HCT116 (cell line): ENCODE measurements at regions not wholly inside any gene's neighbourhood (a gene's known extent, or its start where the extent isn't known, plus 50 kb on each side); places are given as distances from the start of the nearest gene placed in this dataset.

Source experiments
- ATAC-seq: fragments of 200-7000 bp; cut with Tn5 transposase; 2 replicates; pipeline ENCODE4 v1.9.1; 2020; ENCODE audit warnings: mild to moderate bottlenecking, moderate library complexity
- BruUV-seq: library from RNA; stranded (reverse); fragments of 400-500 nt; replicated peaks from 2 replicates; lab custom pipeline; 2021; lab: Mats Ljungman, UMichigan
- CTCF ChIA-PET: fragments of 300-600 bp; sonication (Branson Sonifier 250); formaldehyde crosslinking; loops from one replicate; lab custom pipeline; 2021; ENCODE audit warnings: antibody characterized with exemption; lab: Charles Lee
- POLR2A ChIA-PET: fragments of 300-600, 350-600 bp; sonication (Branson Sonifier 250); formaldehyde crosslinking; loops from one replicate; lab custom pipeline; 2021; ENCODE audit warnings: antibody characterized with exemption; lab: Charles Lee
- RAD21 ChIA-PET, 2 experiments: fragments of 300-600 bp; sonication (Branson Sonifier 250); formaldehyde crosslinking; loops; one replicate each; lab custom pipeline; 2023; ENCODE audit warnings: low total read pairs in 2 of 2; ENCODE audit not compliant: uncharacterized antibody in 2 of 2, unreplicated experiment in 2 of 2, low non-redundant PET in 1 of 2; lab: Charles Lee
- DNase-seq: peaks from one replicate; pipeline ENCODE4 v3.0.0-alpha.2; 2010; ENCODE audit warnings: low read depth, low spot score
- H2AFZ ChIP-seq: fragments of 200-600 bp; shearing (Covaris generic), sonication (generic); 2 replicates; pipeline ENCODE4 v1.6.1; 2017; ENCODE audit warnings: low read depth, mixed run types, mixed read lengths, antibody characterized with exemption, low read length; ENCODE audit not compliant: poor library complexity, severe bottlenecking
- H3K27ac ChIP-seq: 2 replicates; pipeline ENCODE4 v1.5.1; 2012; ENCODE audit warnings: low read depth, low read length
- H3K27me3 ChIP-seq: fragments of 200-600 bp; sonication (generic); 2 replicates; pipeline ENCODE4 v1.6.1; 2016; ENCODE audit warnings: mixed run types, low read length, mixed read lengths; ENCODE audit not compliant: insufficient read depth
- H3K36me3 ChIP-seq, 2 experiments: fragments of 200-500 bp in 1 of 2; fragments of 200-600 bp in 1 of 2; sonication (Bioruptor generic) in 1 of 2; sonication (generic) in 1 of 2; 2 replicates each; pipeline versions ENCODE4 v1.5.1 to v1.6.1; 2014 to 2016; ENCODE audit warnings: low read length in 2 of 2, inconsistent platforms in 1 of 2, mixed read lengths in 1 of 2, mixed run types in 1 of 2; ENCODE audit not compliant: insufficient read depth in 2 of 2, control insufficient read depth in 1 of 2
- H3K4me1 ChIP-seq, 2 experiments: fragments of 200-600 bp in 1 of 2; sonication (generic) in 1 of 2; 2 replicates each; pipeline versions ENCODE4 v1.5.1 to v1.6.1; 2012 to 2017; ENCODE audit warnings: low read length in 2 of 2, inconsistent platforms in 1 of 2, mild to moderate bottlenecking in 1 of 2, mixed read lengths in 1 of 2, mixed run types in 1 of 2, moderate library complexity in 1 of 2; ENCODE audit not compliant: insufficient read depth in 2 of 2, control insufficient read depth in 1 of 2
- H3K4me2 ChIP-seq: fragments of 200-600 bp; sonication (generic); 2 replicates; pipeline ENCODE4 v1.6.1; 2017; ENCODE audit warnings: mixed run types, low read length, mixed read lengths
- H3K4me3 ChIP-seq, 2 experiments: fragments of 200-600 bp in 1 of 2; sonication (generic) in 1 of 2; replicated peaks in 1 of 2; 2 replicates each; pipeline ENCODE4 v1.5.1; 2011 to 2016; ENCODE audit warnings: low read length in 2 of 2, control low read depth in 1 of 2, low read depth in 1 of 2, mild to moderate bottlenecking in 1 of 2, mixed read lengths in 1 of 2, mixed run types in 1 of 2
- H3K79me2 ChIP-seq: fragments of 200-600 bp; sonication (generic); 2 replicates; pipeline ENCODE4 v1.6.1; 2017; ENCODE audit warnings: mild to moderate bottlenecking, mixed run types, low read length, moderate library complexity, mixed read lengths; ENCODE audit not compliant: insufficient read depth
- H3K9ac ChIP-seq: fragments of 200-600 bp; sonication (generic); 2 replicates; pipeline ENCODE4 v1.6.1; 2016; ENCODE audit warnings: low read length, mixed read lengths
- H3K9me2 ChIP-seq: fragments of 200-600 bp; sonication (generic), shearing (Covaris generic); 2 replicates; pipeline ENCODE4 v1.6.1; 2017; ENCODE audit warnings: mixed run types, mild to moderate bottlenecking, moderate library complexity; ENCODE audit not compliant: insufficient read depth
- H3K9me3 ChIP-seq, 2 experiments: fragments of 200-500 bp in 1 of 2; fragments of 200-600 bp in 1 of 2; sonication (Bioruptor generic) in 1 of 2; sonication (generic) in 1 of 2; 2 replicates each; pipeline ENCODE4 v1.6.1; 2014 to 2017; ENCODE audit warnings: low read length in 2 of 2, mixed read lengths in 2 of 2, inconsistent platforms in 1 of 2, low read depth in 1 of 2, mild to moderate bottlenecking in 1 of 2, mixed run types in 1 of 2, moderate library complexity in 1 of 2; ENCODE audit not compliant: control insufficient read depth in 1 of 2, insufficient read depth in 1 of 2
- H4K20me1 ChIP-seq: fragments of 200-600 bp; sonication (generic), shearing (Covaris generic); 2 replicates; pipeline ENCODE4 v1.6.1; 2017; ENCODE audit warnings: mixed run types, mild to moderate bottlenecking, moderate library complexity; ENCODE audit not compliant: insufficient read depth
- ATF3 ChIP-seq: IDR thresholded peaks from 2 replicates; pipeline ENCODE4 v1.6.1; 2012
- CBX3 ChIP-seq: IDR thresholded peaks from 2 replicates; pipeline ENCODE4 v1.6.1; 2012; ENCODE audit warnings: low read depth
- EGR1 ChIP-seq: IDR thresholded peaks from 2 replicates; pipeline ENCODE4 v1.6.1; 2012; ENCODE audit warnings: low read depth
- ELF1 ChIP-seq: IDR thresholded peaks from 2 replicates; pipeline ENCODE4 v1.6.1; 2012; ENCODE audit warnings: low read depth, borderline replicate concordance
- EZH2 ChIP-seq: fragments of 200-600 bp; sonication (generic); IDR thresholded peaks from 2 replicates; pipeline ENCODE4 v1.6.1; 2017; ENCODE audit warnings: antibody characterized with exemption, mixed run types
- EZH2phosphoT487 ChIP-seq: fragments of 200-600 bp; IDR thresholded peaks from 2 replicates; pipeline ENCODE4 v1.6.1; 2018; ENCODE audit warnings: antibody characterized with exemption, borderline replicate concordance
- FOSL1 ChIP-seq: IDR thresholded peaks from 2 replicates; pipeline ENCODE4 v1.6.1; 2012; ENCODE audit warnings: low read depth
- MAX ChIP-seq: IDR thresholded peaks from 2 replicates; pipeline ENCODE4 v1.6.1; 2012
- RAD21 ChIP-seq: IDR thresholded peaks from 2 replicates; pipeline ENCODE4 v1.6.1; 2012; ENCODE audit warnings: low read depth, mild to moderate bottlenecking
- REST ChIP-seq: IDR thresholded peaks from 2 replicates; pipeline ENCODE4 v1.6.1; 2012; ENCODE audit warnings: low read depth
- SIN3A ChIP-seq: IDR thresholded peaks from 2 replicates; pipeline ENCODE4 v1.6.1; 2012; ENCODE audit warnings: low read depth
- SP1 ChIP-seq: IDR thresholded peaks from 2 replicates; pipeline ENCODE4 v1.6.1; 2012; ENCODE audit warnings: low read depth
- SRF ChIP-seq: IDR thresholded peaks from 2 replicates; pipeline ENCODE4 v1.6.1; 2012; ENCODE audit warnings: low read depth
- YY1 ChIP-seq: IDR thresholded peaks from 2 replicates; pipeline ENCODE4 v1.6.1; 2011; ENCODE audit warnings: low read length, low read depth, moderate library complexity, mild to moderate bottlenecking; ENCODE audit not compliant: insufficient replicate concordance; ENCODE audit errors: extremely low read depth
- ZFX ChIP-seq: fragments of 450-650 bp; IDR thresholded peaks from 2 replicates; pipeline ENCODE4 v1.6.1; 2017
- ZNF274 ChIP-seq: fragments of 200-500 bp; sonication (Bioruptor generic); IDR thresholded peaks from 2 replicates; pipeline ENCODE4 v1.6.1; 2014; ENCODE audit warnings: mild to moderate bottlenecking, low read depth, low read length, inconsistent platforms
- intact Hi-C: fragments of 100-400 bp; cut with micrococcal nuclease; formaldehyde crosslinking; loops from 2 replicates; pipeline ENCODE4 v1.10.0; 2022

GRCh38 chr2:14011190-14011589 is 621.3 kb upstream of the LRATD1 start:
- CTCF ChIA-PET: no interaction called here
- ATAC-seq: no peak
- Histone ChIP-seq H3K36me3 (no peaks in the 10 kb centered on the region), H4K20me1 (no peaks in the 10 kb centered on the region), H2AFZ (no peak overlapping the region), H3K27me3 (no peaks in the 10 kb centered on the region), H3K4me2 (no peak overlapping the region)
- no peak for DNase-seq
- BruUV-seq: no TSS peak
- TF ChIP-seq SIN3A (no peak), EGR1 (no peak), EZH2phosphoT487 (no peak), ATF3 (no peak), ZNF274 (no peak), ELF1 (no peak), MAX (no peak), SP1 (no peak), SRF (no peak), ZFX (no peak), YY1 (no peak), EZH2 (no peak)
- TF ChIP-seq, all 23 proteins: peak for 0
- H3K27ac ChIP-seq: no peak overlapping the region
- H3K9ac ChIP-seq: no peak overlapping the region
- ChIA-PET RAD21 (no interaction called here), POLR2A (no interaction called here)
- H3K9me2 ChIP-seq: no peaks in the 10 kb centered on the region
- no peak overlapping the region for H3K4me3 ChIP-seq
- no peaks in the 10 kb centered on the region for H3K79me2 ChIP-seq
- H3K4me1 ChIP-seq: no peaks in the 10 kb centered on the region
- peaks cover under 1 to 9% of the 10 kb centered on the region in 2 experiments; a peak in 2 of 4 replicates for H3K9me3 ChIP-seq
- intact Hi-C loops: no loop called here

GRCh38 chr2:14015113-14015630 is 617.3 kb upstream of the LRATD1 start:
- intact Hi-C loops: no loop called here
- no peak overlapping the region for H3K27ac ChIP-seq
- H3K27me3 ChIP-seq: no peaks in the 10 kb centered on the region
- POLR2A ChIA-PET: no interaction called here
- no peak for DNase-seq
- no peak overlapping the region for H3K9ac ChIP-seq
- RAD21 ChIA-PET: no interaction called here
- H4K20me1 ChIP-seq: no peaks in the 10 kb centered on the region
- H3K4me2 ChIP-seq: no peak overlapping the region
- no TSS peak for BruUV-seq
- H3K9me3 ChIP-seq: peaks cover 5 to 9% of the 10 kb centered on the region in 2 experiments; a peak in 2 of 4 replicates
- no peaks in the 10 kb centered on the region for H3K9me2 ChIP-seq
- H3K4me3 ChIP-seq: no peak overlapping the region
- H3K36me3 ChIP-seq: no peaks in the 10 kb centered on the region
- no peak overlapping the region for H2AFZ ChIP-seq
- CTCF ChIA-PET: no interaction called here
- no peak for ATAC-seq
- H3K79me2 ChIP-seq: no peaks in the 10 kb centered on the region
- no peaks in the 10 kb centered on the region for H3K4me1 ChIP-seq
- TF ChIP-seq REST (no peak), CBX3 (no peak), ZFX (no peak), FOSL1 (no peak), RAD21 (no peak), MAX (no peak)
